ENCODE measurements at regions not wholly inside any gene's neighbourhood (a gene's known extent, or its start where the extent isn't known, plus 50 kb on each side); places are given as distances from the start of the nearest gene placed in this dataset.

DNA sequence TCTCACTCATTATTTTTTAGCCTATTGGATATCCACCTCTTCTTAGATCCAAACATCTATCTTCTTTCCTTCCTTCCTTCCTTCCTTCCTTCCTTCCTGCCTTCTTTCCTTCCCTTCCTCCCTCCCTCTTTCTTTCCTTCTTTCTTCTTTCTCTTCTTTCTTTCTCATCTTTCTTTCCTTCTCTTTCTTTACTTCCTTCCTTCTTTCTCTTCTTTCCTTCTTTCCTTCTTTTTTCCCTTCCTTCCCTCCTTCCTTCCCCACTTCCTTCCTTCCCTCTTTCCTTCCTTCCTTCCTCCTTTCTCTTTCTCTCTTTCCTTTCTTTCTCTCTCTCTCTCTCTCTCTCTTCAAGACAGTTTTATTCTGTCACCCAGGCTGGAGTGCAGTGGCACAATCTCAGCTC is 1239.8 kb downstream of the PCDH7 start:
- TF ChIP-seq, protein P1, sequence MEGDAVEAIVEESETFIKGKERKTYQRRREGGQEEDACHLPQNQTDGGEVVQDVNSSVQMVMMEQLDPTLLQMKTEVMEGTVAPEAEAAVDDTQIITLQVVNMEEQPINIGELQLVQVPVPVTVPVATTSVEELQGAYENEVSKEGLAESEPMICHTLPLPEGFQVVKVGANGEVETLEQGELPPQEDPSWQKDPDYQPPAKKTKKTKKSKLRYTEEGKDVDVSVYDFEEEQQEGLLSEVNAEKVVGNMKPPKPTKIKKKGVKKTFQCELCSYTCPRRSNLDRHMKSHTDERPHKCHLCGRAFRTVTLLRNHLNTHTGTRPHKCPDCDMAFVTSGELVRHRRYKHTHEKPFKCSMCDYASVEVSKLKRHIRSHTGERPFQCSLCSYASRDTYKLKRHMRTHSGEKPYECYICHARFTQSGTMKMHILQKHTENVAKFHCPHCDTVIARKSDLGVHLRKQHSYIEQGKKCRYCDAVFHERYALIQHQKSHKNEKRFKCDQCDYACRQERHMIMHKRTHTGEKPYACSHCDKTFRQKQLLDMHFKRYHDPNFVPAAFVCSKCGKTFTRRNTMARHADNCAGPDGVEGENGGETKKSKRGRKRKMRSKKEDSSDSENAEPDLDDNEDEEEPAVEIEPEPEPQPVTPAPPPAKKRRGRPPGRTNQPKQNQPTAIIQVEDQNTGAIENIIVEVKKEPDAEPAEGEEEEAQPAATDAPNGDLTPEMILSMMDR (conservative IDR thresholded peaks at IDR 0.05; ENCODE audit: low read depth, low read length) = no peak
- TF ChIP-seq EZH2 (IDR thresholded peaks at IDR 0.05; ENCODE audit: low read length, unreplicated experiment) (no peak), EZH2phosphoT487 (IDR thresholded peaks at IDR 0.05; ENCODE audit: borderline replicate concordance, low read length) (no peak)
